MM.1S (cell line): ENCODE measurements at regions not wholly inside any gene's neighbourhood (a gene's known extent, or its start where the extent isn't known, plus 50 kb on each side); places are given as distances from the start of the nearest gene placed in this dataset.

Experiments used
- CTCF ChIP-seq: fragments of 300-600 bp; sonication (generic); IDR thresholded peaks from 2 replicates; pipeline ENCODE4 v1.5.1; 2016; ENCODE audit warnings: antibody characterized with exemption, low read length, mixed read lengths
- EZH2 ChIP-seq: fragments of 300-600 bp; sonication (generic); optimal IDR thresholded peaks from 2 replicates; pipeline ENCODE3; 2017; ENCODE audit warnings: low read depth, mild to moderate bottlenecking, antibody characterized with exemption, low read length, mixed read lengths

GRCh38 chr2:77633601-77634000, 111.4 kb upstream of the LRRTM4 start:
- TF ChIP-seq CTCF (no peak), EZH2 (no peak)
